GM18517 (cell line): ENCODE measurements at regions not wholly inside any gene's neighbourhood (a gene's known extent, or its start where the extent isn't known, plus 50 kb on each side); places are given as distances from the start of the nearest gene placed in this dataset.

ENCODE experiments used
- ATAC-seq: cut with Tn5 transposase; IDR thresholded peaks from one replicate; pipeline ENCODE4 v1.9.1; 2021; ENCODE audit warnings: mild to moderate bottlenecking, moderate library complexity; ENCODE audit not compliant: unreplicated experiment

- ATAC-seq, result no peak
Measured at GRCh38 chr9:18020121-18020745, 441.4 kb downstream of the SH3GL2 start.

GRCh38 chr9:18022642-18023041, 443.8 kb downstream of the SH3GL2 start:
- no peak for ATAC-seq

GRCh38 chr9:18023332-18023731, 444.5 kb downstream of the SH3GL2 start:
- ATAC-seq, result no peak

GRCh38 chr9:18032636-18033035, 441.3 kb upstream of the ADAMTSL1 start:
- no peak for ATAC-seq

GRCh38 chr9:18036422-18037187, 437.3 kb upstream of the ADAMTSL1 start:
- no peak for ATAC-seq

GRCh38 chr9:18037981-18038380, 436.0 kb upstream of the ADAMTSL1 start:
- ATAC-seq, result no peak

GRCh38 chr9:18040327-18040726, 433.6 kb upstream of the ADAMTSL1 start:
- ATAC-seq, result no peak

GRCh38 chr9:18043978-18044377, 430.0 kb upstream of the ADAMTSL1 start:
- ATAC-seq, result no peak

- ATAC-seq, result no peak
Measured at GRCh38 chr9:18045326-18045725, 428.6 kb upstream of the ADAMTSL1 start.

- ATAC-seq, result no peak
Measured at GRCh38 chr9:18046068-18046467, 427.9 kb upstream of the ADAMTSL1 start.

- no peak for ATAC-seq
Measured at GRCh38 chr9:18051638-18052037, 422.3 kb upstream of the ADAMTSL1 start.

GRCh38 chr9:18052060-18052459, 421.9 kb upstream of the ADAMTSL1 start:
- ATAC-seq, result no peak

GRCh38 chr9:18056269-18056992, 417.5 kb upstream of the ADAMTSL1 start:
- no peak for ATAC-seq

GRCh38 chr9:18056993-18057369, 417.0 kb upstream of the ADAMTSL1 start:
- ATAC-seq, result peak; percentile 92

GRCh38 chr9:18058564-18059442, 415.1 kb upstream of the ADAMTSL1 start:
- no peak for ATAC-seq

GRCh38 chr9:18059447-18059846, 414.5 kb upstream of the ADAMTSL1 start:
- no peak for ATAC-seq

GRCh38 chr9:18060269-18060934, 413.6 kb upstream of the ADAMTSL1 start:
- ATAC-seq, result no peak

GRCh38 chr9:18061332-18061731, 412.6 kb upstream of the ADAMTSL1 start:
- no peak for ATAC-seq

- no peak for ATAC-seq
Measured at GRCh38 chr9:18061856-18062255, 412.1 kb upstream of the ADAMTSL1 start.

GRCh38 chr9:18063856-18064390, 410.0 kb upstream of the ADAMTSL1 start:
- no peak for ATAC-seq
